GM12878 (cell line): ENCODE measurements at regions not wholly inside any gene's neighbourhood (a gene's known extent, or its start where the extent isn't known, plus 50 kb on each side); places are given as distances from the start of the nearest gene placed in this dataset.

Experiments
- ATF3 ChIP-seq: IDR thresholded peaks from 2 replicates; pipeline ENCODE4 v1.6.1; 2011; ENCODE audit warnings: low read depth, mild to moderate bottlenecking, low read length, moderate library complexity, borderline replicate concordance; ENCODE audit errors: extremely low read depth
- CEBPB ChIP-seq, 2 experiments: fragments of 150-350 bp in 1 of 2; IDR thresholded peaks; 2 replicates each; pipeline ENCODE4 v1.6.1; 2012 to 2014; ENCODE audit warnings: low read depth in 2 of 2, low read length in 2 of 2, borderline replicate concordance in 1 of 2, inconsistent platforms in 1 of 2
- EGR1 ChIP-seq, 2 experiments: IDR thresholded peaks; 1 replicate in 1 of 2; 2 replicates in 1 of 2; pipeline ENCODE4 v1.6.1; 2011 to 2012; ENCODE audit warnings: low read depth in 2 of 2, low read length in 2 of 2, borderline replicate concordance in 1 of 2, mild to moderate bottlenecking in 1 of 2, moderate library complexity in 1 of 2
- POLR2A ChIP-seq: IDR thresholded peaks from 2 replicates; pipeline ENCODE4 v1.6.1; 2011; ENCODE audit warnings: low read depth, mild to moderate bottlenecking, low read length
- TCF12 ChIP-seq: IDR thresholded peaks from 2 replicates; pipeline ENCODE4 v1.6.1; 2011; ENCODE audit warnings: low read depth, mild to moderate bottlenecking, low read length
- ZNF217 ChIP-seq: fragments of 450-650 bp; IDR thresholded peaks from 2 replicates; pipeline ENCODE4 v1.6.1; 2017; ENCODE audit warnings: antibody characterized with exemption, mild to moderate bottlenecking
- ZNF274 ChIP-seq: IDR thresholded peaks from one replicate; pipeline ENCODE4 v1.8.0; 2011; ENCODE audit not compliant: insufficient read length, insufficient read depth

- TF ChIP-seq POLR2A (no peak), ZNF217 (no peak), EGR1 (IDR thresholded peaks at IDR 0.05; ENCODE audit: borderline replicate concordance in 1 of 2, low read depth in 2 of 2, low read length in 2 of 2) (no peak), CEBPB (IDR thresholded peaks at IDR 0.05; ENCODE audit: borderline replicate concordance in 1 of 2, low read depth in 2 of 2, low read length in 2 of 2) (no peak), ATF3 (no peak), ZNF274 (no peak), TCF12 (no peak)
Measured at GRCh38 chr18:10346749-10347415, 107.6 kb upstream of the APCDD1 start.
